B cell (primary cell): ENCODE measurements at regions not wholly inside any gene's neighbourhood (a gene's known extent, or its start where the extent isn't known, plus 50 kb on each side); places are given as distances from the start of the nearest gene placed in this dataset.

Experiments used
- ATAC-seq: fragments of 200-7000 bp; cut with Tn5 transposase; one replicate; pipeline ENCODE4 v1.10.0; 2021; ENCODE audit warnings: low read depth, mild to moderate bottlenecking, moderate number of reproducible peaks, moderate library complexity
- CTCF ChIA-PET: fragments of 350-600 bp; sonication (Branson Sonifier 250); formaldehyde crosslinking; loops from one replicate; lab custom pipeline; 2021; ENCODE audit warnings: antibody characterized with exemption, inconsistent platforms; lab: Charles Lee
- POLR2A ChIA-PET: fragments of 350-600 bp; sonication (Branson Sonifier 250); formaldehyde crosslinking; loops from one replicate; lab custom pipeline; 2021; ENCODE audit warnings: antibody characterized with exemption; lab: Charles Lee
- DNase-seq: peaks from one replicate; pipeline ENCODE4 v3.0.0; 2013
- H2AFZ ChIP-seq: 2 replicates; pipeline ENCODE4 v1.6.1; 2012; ENCODE audit warnings: mild to moderate bottlenecking, low read depth, low read length; ENCODE audit not compliant: insufficient read depth, poor library complexity, severe bottlenecking
- H3K27ac ChIP-seq, 2 donors: 1 replicate in 1 of 2; 2 replicates in 1 of 2; pipeline ENCODE4 v1.5.1; 2012 to 2013; ENCODE audit warnings: low read length in 2 of 2, mild to moderate bottlenecking in 2 of 2, moderate library complexity in 1 of 2
- H3K27me3 ChIP-seq, 4 experiments: fragments of 200-600 bp in 1 of 4; sonication (generic) in 1 of 4; replicated peaks in 1 of 4; 1 replicate in 2 of 4; 2 replicates in 2 of 4; pipeline versions ENCODE4 v1.6.1 to v1.7.0; 2013 to 2016; ENCODE audit warnings: low read length in 3 of 4, mild to moderate bottlenecking in 2 of 4, mixed read lengths in 1 of 4, moderate library complexity in 1 of 4; ENCODE audit not compliant: insufficient read depth in 4 of 4, control insufficient read depth in 3 of 4; ENCODE audit errors: control extremely low read depth in 1 of 4
- H3K36me3 ChIP-seq, 2 experiments: replicated peaks in 1 of 2; 1 replicate in 1 of 2; 2 replicates in 1 of 2; pipeline versions ENCODE4 v1.6.1 to v1.7.1; 2013; ENCODE audit warnings: low read length in 1 of 2; ENCODE audit not compliant: insufficient read depth in 2 of 2, control insufficient read depth in 1 of 2; ENCODE audit errors: control extremely low read depth in 1 of 2, extremely low read depth in 1 of 2
- H3K4me1 ChIP-seq, 2 donors: fragments of 200-600 bp in 1 of 2; sonication (generic) in 1 of 2; 1 replicate in 1 of 2; 2 replicates in 1 of 2; pipeline versions ENCODE4 v1.5.1 to v1.6.1; 2013 to 2017; ENCODE audit warnings: low read length in 2 of 2; ENCODE audit not compliant: control insufficient read depth in 2 of 2, insufficient read depth in 2 of 2
- H3K4me2 ChIP-seq: replicated peaks from 2 replicates; pipeline ENCODE3; 2012; ENCODE audit warnings: mild to moderate bottlenecking, low read depth, low read length; ENCODE audit not compliant: poor library complexity, severe bottlenecking
- H3K4me3 ChIP-seq, 5 experiments: fragments of 200-600 bp in 1 of 5; sonication (generic) in 1 of 5; 1 replicate in 3 of 5; 2 replicates in 2 of 5; pipeline versions ENCODE4 v1.5.1 to v1.7.0; 2011 to 2016; ENCODE audit warnings: low read length in 4 of 5, mild to moderate bottlenecking in 4 of 5, low read depth in 2 of 5, control low read depth in 1 of 5, moderate library complexity in 1 of 5; ENCODE audit not compliant: insufficient read depth in 1 of 5; ENCODE audit errors: control extremely low read depth in 1 of 5, extremely low read depth in 1 of 5
- H3K79me2 ChIP-seq: fragments of 200-600 bp; sonication (generic); one replicate; pipeline ENCODE4 v1.6.0; 2016; ENCODE audit warnings: low read length; ENCODE audit not compliant: control insufficient read depth, insufficient read depth
- H3K9ac ChIP-seq: fragments of 200-600 bp; sonication (generic); 2 replicates; pipeline ENCODE4 v1.6.1; 2017; ENCODE audit warnings: mild to moderate bottlenecking, low read length, moderate library complexity
- H3K9me3 ChIP-seq, 3 donors: one replicate each; pipeline versions ENCODE4 v1.6.1 to v1.7.1; 2013; ENCODE audit warnings: low read length in 2 of 3; ENCODE audit not compliant: control insufficient read depth in 2 of 3, insufficient read depth in 1 of 3; ENCODE audit errors: control extremely low read depth in 1 of 3
- H4K20me1 ChIP-seq: 2 replicates; pipeline ENCODE4 v1.6.0; 2012; ENCODE audit warnings: mild to moderate bottlenecking, low read length; ENCODE audit not compliant: insufficient read depth, control insufficient read depth, poor library complexity, severe bottlenecking
- H3K27ac Mint-ChIP-seq: one replicate; pipeline ENCODE4 v1.8.0; 2021; ENCODE audit warnings: mixed read lengths
- H3K27me3 Mint-ChIP-seq: one replicate; pipeline ENCODE4 v1.8.0; 2021; ENCODE audit warnings: mixed read lengths
- H3K4me1 Mint-ChIP-seq: one replicate; pipeline ENCODE4 v1.8.0; 2021; ENCODE audit warnings: mixed read lengths
- H3K4me3 Mint-ChIP-seq: one replicate; pipeline ENCODE4 v1.8.0; 2021; ENCODE audit warnings: mixed read lengths
- H3K9me3 Mint-ChIP-seq: one replicate; pipeline ENCODE4 v1.8.0; 2022; ENCODE audit warnings: mixed read lengths; ENCODE audit not compliant: insufficient read depth
- CTCF ChIP-seq: fragments of 200-600 bp; IDR thresholded peaks from one replicate; pipeline ENCODE4 v1.8.0; 2022; ENCODE audit warnings: antibody characterized with exemption, mild to moderate bottlenecking
- EZH2 ChIP-seq: IDR thresholded peaks from 2 replicates; pipeline ENCODE4 v1.6.1; 2012; ENCODE audit warnings: borderline replicate concordance, low read depth, mild to moderate bottlenecking, moderate library complexity, low read length; ENCODE audit not compliant: insufficient read depth, poor library complexity, severe bottlenecking
- WGBS: methylation state at CpG from one replicate; pipeline ENCODE4 v1.1.5; 2013; ENCODE audit warnings: missing lambda C conversion rate; ENCODE audit not compliant: insufficient coverage; 5-methylcytosine and 5-hydroxymethylcytosine counted together
- intact Hi-C: fragments of 100-400 bp; cut with micrococcal nuclease; formaldehyde crosslinking; loops from one replicate; pipeline ENCODE4 v1.10.0; 2022

- H3K9ac ChIP-seq, result no peak overlapping the region
- no peak overlapping the region for H3K4me2 ChIP-seq
- no peak overlapping the region for H3K4me3 ChIP-seq
- no peaks in the 10 kb centered on the region for H3K27me3 ChIP-seq
- no peaks in the 10 kb centered on the region for H3K79me2 ChIP-seq
- no peaks in the 10 kb centered on the region for H3K4me1 ChIP-seq
- H3K4me3 Mint-ChIP-seq, result no peak overlapping the region
- intact Hi-C loops, result loop anchor here (5.0 kb wide), 1 partner anchor 114 kb away; no protein-coding TSS in a partner anchor
- no peak for ATAC-seq
- CTCF ChIA-PET, result no interaction called here
- no peak overlapping the region for H2AFZ ChIP-seq
- H3K27me3 Mint-ChIP-seq, result no peaks in the 10 kb centered on the region
- H3K9me3 Mint-ChIP-seq, result no peaks in the 10 kb centered on the region
- TF ChIP-seq EZH2, result no peak
- TF ChIP-seq CTCF, result no peak
- no peaks in the 10 kb centered on the region for H3K4me1 Mint-ChIP-seq
- no peak overlapping the region for H3K27ac Mint-ChIP-seq
- H3K27ac ChIP-seq, result no peak overlapping the region
- POLR2A ChIA-PET, result no interaction called here
- no peak for DNase-seq
- no peaks in the 10 kb centered on the region for H4K20me1 ChIP-seq
- H3K9me3 ChIP-seq, result no peaks in the 10 kb centered on the region
- no peaks in the 10 kb centered on the region for H3K36me3 ChIP-seq
These were observed 510.6 kb upstream of the BOD1L1 start for GRCh38 chr4:14138106-14138505.

GRCh38 chr4:14143892-14144291 is 516.4 kb upstream of the BOD1L1 start:
- DNase-seq, result no peak
- Histone ChIP-seq H3K4me1 (peaks cover 0 to under 1% of the 10 kb centered on the region in 2 donors), H3K4me3 (no peak overlapping the region), H3K27me3 (no peaks in the 10 kb centered on the region), H3K9me3 (peaks cover 0 to 1% (median 0%) of the 10 kb centered on the region in 3 donors), H2AFZ (no peak overlapping the region), H3K79me2 (no peaks in the 10 kb centered on the region), H3K27ac (no peak overlapping the region), H3K4me2 (no peak overlapping the region), H3K36me3 (no peaks in the 10 kb centered on the region), H4K20me1 (no peaks in the 10 kb centered on the region), H3K9ac (no peak overlapping the region)
- Mint-ChIP-seq H3K4me1 (peaks cover under 1% of the 10 kb centered on the region), H3K27ac (no peak overlapping the region), H3K27me3 (no peaks in the 10 kb centered on the region), H3K9me3 (peaks cover 3% of the 10 kb centered on the region), H3K4me3 (no peak overlapping the region)
- ChIA-PET CTCF (interaction anchor here (0.7 to 2.0 kb wide), 4 partner anchors 13 to 162 kb away, joined by 3 to 6 read pairs (median 4); no protein-coding TSS in a partner anchor), POLR2A (no interaction called here)
- intact Hi-C loops, result no loop called here
- no peak for ATAC-seq
- no peak for TF ChIP-seq CTCF
- TF ChIP-seq EZH2, result no peak
- no CpG with 5 or more reads among the region's 1 CpG for WGBS
